Endodermal cell (in vitro differentiated cells): ENCODE measurements at regions not wholly inside any gene's neighbourhood (a gene's known extent, or its start where the extent isn't known, plus 50 kb on each side); places are given as distances from the start of the nearest gene placed in this dataset.
"Not testable (repeated sequence)": the region's sequence is repeated elsewhere in the genome, so short reads cannot be mapped to it uniquely, and the experiment has no call there.

Experiments used
- DNase-seq: peaks from one replicate; pipeline ENCODE4 v3.0.0-alpha.2; 2017
- H3K27ac ChIP-seq: 2 replicates; pipeline ENCODE4 v1.5.1; 2013; ENCODE audit warnings: mild to moderate bottlenecking, low read depth, low read length, moderate library complexity
- H3K27me3 ChIP-seq: 2 replicates; pipeline ENCODE4 v1.6.1; 2013; ENCODE audit warnings: mild to moderate bottlenecking, low read length, moderate library complexity; ENCODE audit not compliant: insufficient read depth, control insufficient read depth, poor library complexity, severe bottlenecking
- H3K36me3 ChIP-seq: 2 replicates; pipeline ENCODE4 v1.7.0; 2013; ENCODE audit warnings: mild to moderate bottlenecking, low read length, moderate library complexity; ENCODE audit not compliant: control insufficient read depth, insufficient read depth
- H3K4me1 ChIP-seq: one replicate; pipeline ENCODE4 v1.7.0; 2013; ENCODE audit warnings: low read length; ENCODE audit not compliant: control insufficient read depth, insufficient read depth
- H3K4me3 ChIP-seq: 2 replicates; pipeline ENCODE4 v1.5.1; 2013; ENCODE audit warnings: mild to moderate bottlenecking, low read length, moderate library complexity
- H3K9ac ChIP-seq: 2 replicates; pipeline ENCODE4 v1.6.1; 2013; ENCODE audit warnings: mild to moderate bottlenecking, low read length, moderate library complexity; ENCODE audit not compliant: poor library complexity, severe bottlenecking; ENCODE audit errors: extremely low read depth
- H3K9me3 ChIP-seq: 2 replicates; pipeline ENCODE4 v1.6.1; 2013; ENCODE audit warnings: mild to moderate bottlenecking, low read length, moderate library complexity; ENCODE audit not compliant: control insufficient read depth
- H3K27ac Mint-ChIP-seq: 2 replicates; pipeline ENCODE4 v1.8.0; 2020; ENCODE audit warnings: mixed read lengths
- H3K27me3 Mint-ChIP-seq: 2 replicates; pipeline ENCODE4 v1.8.0; 2021; ENCODE audit warnings: mild to moderate bottlenecking, mixed read lengths; ENCODE audit not compliant: insufficient read depth
- H3K36me3 Mint-ChIP-seq: 2 replicates; pipeline ENCODE4 v1.8.0; 2020; ENCODE audit warnings: low read depth, mixed read lengths
- H3K4me1 Mint-ChIP-seq: 2 replicates; pipeline ENCODE4 v1.8.0; 2020; ENCODE audit warnings: mixed read lengths
- H3K4me3 Mint-ChIP-seq: 2 replicates; pipeline ENCODE4 v1.8.0; 2020; ENCODE audit warnings: mild to moderate bottlenecking, moderate library complexity, mixed read lengths
- H3K9me3 Mint-ChIP-seq: 2 replicates; pipeline ENCODE4 v1.8.0; 2020; ENCODE audit warnings: mild to moderate bottlenecking, mixed read lengths
- WGBS, 2 experiments: methylation state at CpG; one replicate each; pipeline versions ENCODE4 v1.1.5 to v1.1.7; 2013; ENCODE audit warnings: missing lambda C conversion rate in 2 of 2, mixed read lengths in 1 of 2; ENCODE audit not compliant: insufficient coverage in 1 of 2, insufficient read length in 1 of 2; 5-methylcytosine and 5-hydroxymethylcytosine counted together
- TF ChIP-seq, protein P1 (sequence below): fragments of 200-600 bp; sonication (generic); conservative IDR thresholded peaks from 2 replicates; pipeline ENCODE4 v1.5.0; 2021; ENCODE audit warnings: antibody characterized with exemption, mild to moderate bottlenecking

DNA sequence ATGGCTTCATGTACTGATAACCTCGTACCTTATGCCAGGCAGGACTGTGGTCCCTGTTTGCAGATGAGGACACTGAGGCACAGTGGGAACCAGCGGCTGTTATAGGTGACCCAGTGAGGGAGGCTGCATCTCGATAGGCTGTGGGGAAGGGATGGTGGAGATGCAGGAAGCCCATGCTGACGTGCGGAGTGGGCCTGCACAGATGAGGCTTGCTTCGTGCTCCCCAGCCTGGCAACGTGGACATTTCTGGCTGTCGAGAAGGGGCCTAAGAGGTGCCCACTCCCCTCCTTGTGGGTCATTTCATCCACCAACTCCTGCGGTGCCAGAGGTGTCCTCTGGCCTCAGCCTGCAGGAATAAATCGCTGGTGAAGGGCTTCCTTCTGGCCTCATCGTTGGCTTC lies 107.4 kb downstream of the SLC25A47 start:
- Histone ChIP-seq H3K27me3 (no peaks in the 10 kb centered on the region), H3K9me3 (no peaks in the 10 kb centered on the region), H3K36me3 (no peaks in the 10 kb centered on the region), H3K27ac (no peak overlapping the region), H3K9ac (no peak overlapping the region), H3K4me1 (peaks cover 3% of the 10 kb centered on the region), H3K4me3 (no peak overlapping the region)
- no peaks in the 10 kb centered on the region for H3K36me3 Mint-ChIP-seq
- WGBS, 2 experiments: 92 to 98% methylated on average over 7 to 11 of the region's 11 CpGs
- H3K27ac Mint-ChIP-seq: no peak overlapping the region
- H3K4me1 Mint-ChIP-seq: peaks cover 5% of the 10 kb centered on the region
- H3K9me3 Mint-ChIP-seq: no peaks in the 10 kb centered on the region
- DNase-seq: no peak
- H3K4me3 Mint-ChIP-seq: no peak overlapping the region
- TF ChIP-seq, protein P1, sequence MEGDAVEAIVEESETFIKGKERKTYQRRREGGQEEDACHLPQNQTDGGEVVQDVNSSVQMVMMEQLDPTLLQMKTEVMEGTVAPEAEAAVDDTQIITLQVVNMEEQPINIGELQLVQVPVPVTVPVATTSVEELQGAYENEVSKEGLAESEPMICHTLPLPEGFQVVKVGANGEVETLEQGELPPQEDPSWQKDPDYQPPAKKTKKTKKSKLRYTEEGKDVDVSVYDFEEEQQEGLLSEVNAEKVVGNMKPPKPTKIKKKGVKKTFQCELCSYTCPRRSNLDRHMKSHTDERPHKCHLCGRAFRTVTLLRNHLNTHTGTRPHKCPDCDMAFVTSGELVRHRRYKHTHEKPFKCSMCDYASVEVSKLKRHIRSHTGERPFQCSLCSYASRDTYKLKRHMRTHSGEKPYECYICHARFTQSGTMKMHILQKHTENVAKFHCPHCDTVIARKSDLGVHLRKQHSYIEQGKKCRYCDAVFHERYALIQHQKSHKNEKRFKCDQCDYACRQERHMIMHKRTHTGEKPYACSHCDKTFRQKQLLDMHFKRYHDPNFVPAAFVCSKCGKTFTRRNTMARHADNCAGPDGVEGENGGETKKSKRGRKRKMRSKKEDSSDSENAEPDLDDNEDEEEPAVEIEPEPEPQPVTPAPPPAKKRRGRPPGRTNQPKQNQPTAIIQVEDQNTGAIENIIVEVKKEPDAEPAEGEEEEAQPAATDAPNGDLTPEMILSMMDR: no peak
- no peaks in the 10 kb centered on the region for H3K27me3 Mint-ChIP-seq

DNA sequence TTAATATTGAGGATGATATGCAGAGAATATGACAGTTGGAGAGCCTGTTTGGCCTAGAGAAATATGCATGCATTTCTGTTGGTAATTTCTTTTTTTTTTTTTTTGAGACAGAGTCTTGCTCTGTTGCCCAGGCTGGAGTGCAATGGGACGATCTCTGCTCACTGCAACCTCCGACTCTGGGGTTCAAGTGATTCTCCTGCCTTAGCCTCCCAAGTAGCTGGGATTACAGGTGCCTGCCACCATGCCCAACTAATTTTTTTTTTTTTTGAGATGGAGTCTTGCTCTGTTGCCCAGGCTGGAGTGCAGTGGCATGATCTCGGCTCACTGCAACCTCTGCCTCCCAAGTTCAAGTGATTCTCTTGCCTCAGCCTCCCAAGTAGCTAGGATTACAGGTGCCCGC lies 108.3 kb downstream of the SLC25A47 start:
- WGBS, 2 experiments: 90 to 95% methylated on average over 2 to 4 of the region's 4 CpGs
- H3K27me3 ChIP-seq, H3K27ac ChIP-seq, H3K4me1 Mint-ChIP-seq, H3K27ac Mint-ChIP-seq, H3K4me1 ChIP-seq, H3K36me3 ChIP-seq, H3K4me3 ChIP-seq, DNase-seq, H3K9me3 ChIP-seq, H3K4me3 Mint-ChIP-seq, H3K9me3 Mint-ChIP-seq, H3K9ac ChIP-seq, H3K36me3 Mint-ChIP-seq, H3K27me3 Mint-ChIP-seq: not testable (repeated sequence)

DNA sequence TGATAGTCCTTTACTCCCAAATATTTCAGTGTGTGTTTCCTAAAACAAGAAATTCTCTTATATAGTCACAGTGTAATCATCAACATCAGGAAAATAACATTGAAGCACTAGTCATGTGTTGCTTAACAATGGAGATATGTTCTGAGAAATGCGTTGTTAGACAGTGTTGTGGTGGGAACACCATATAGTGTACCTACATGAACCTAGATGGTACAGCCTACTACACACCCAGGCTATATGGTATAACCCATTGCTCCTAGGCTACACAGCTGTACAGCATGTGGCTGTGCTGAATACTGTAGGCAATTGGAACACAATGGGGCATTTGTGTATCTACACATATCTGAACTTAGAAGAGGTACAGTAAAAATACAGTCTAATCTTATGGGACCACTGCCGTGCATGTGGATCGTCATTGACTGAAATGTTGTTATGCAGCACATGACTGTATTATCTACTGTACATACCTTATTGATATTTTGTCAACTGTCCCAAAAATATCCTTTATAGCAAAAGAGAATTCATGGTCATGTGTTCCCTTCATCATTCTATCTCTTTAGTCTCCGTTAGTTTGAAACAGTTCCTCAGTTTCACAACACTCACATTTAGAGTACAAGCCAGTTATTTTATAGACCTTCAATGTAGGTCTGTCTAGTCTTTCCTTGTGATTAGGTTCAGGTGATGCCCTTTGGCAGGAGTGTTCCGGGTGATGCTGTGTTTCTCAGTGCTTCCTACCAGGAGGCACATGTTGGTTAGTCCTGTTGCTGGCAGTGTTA lies 109.7 kb downstream of the SLC25A47 start:
- WGBS, 2 experiments: 89 to 100% methylated on average over 2 to 5 of the region's 5 CpGs
- TF ChIP-seq, protein P1: no peak

More for the DNA sequence above, 109.7 kb downstream of the SLC25A47 start:
- H3K27me3 Mint-ChIP-seq: no peaks in the 10 kb centered on the region
- no peak overlapping the region for H3K27ac ChIP-seq
- H3K9ac ChIP-seq: no peak overlapping the region
- no peaks in the 10 kb centered on the region for H3K27me3 ChIP-seq
- H3K4me3 ChIP-seq: no peak overlapping the region
- H3K9me3 ChIP-seq: no peaks in the 10 kb centered on the region
- H3K4me1 Mint-ChIP-seq: peaks cover 8% of the 10 kb centered on the region
- no peaks in the 10 kb centered on the region for H3K9me3 Mint-ChIP-seq
- H3K4me1 ChIP-seq: no peaks in the 10 kb centered on the region
- no peak overlapping the region for H3K27ac Mint-ChIP-seq
- no peaks in the 10 kb centered on the region for H3K36me3 Mint-ChIP-seq
- no peak overlapping the region for H3K4me3 Mint-ChIP-seq
- H3K36me3 ChIP-seq: no peaks in the 10 kb centered on the region
- DNase-seq: peak; percentile 3
